B cell (primary cell): ENCODE measurements at regions not wholly inside any gene's neighbourhood (a gene's known extent, or its start where the extent isn't known, plus 50 kb on each side); places are given as distances from the start of the nearest gene placed in this dataset.

Source experiments
- ATAC-seq: fragments of 200-7000 bp; cut with Tn5 transposase; one replicate; pipeline ENCODE4 v1.10.0; 2021; ENCODE audit warnings: low read depth, mild to moderate bottlenecking, moderate number of reproducible peaks, moderate library complexity
- CTCF ChIA-PET: fragments of 350-600 bp; sonication (Branson Sonifier 250); formaldehyde crosslinking; loops from one replicate; lab custom pipeline; 2021; ENCODE audit warnings: antibody characterized with exemption, inconsistent platforms; lab: Charles Lee
- POLR2A ChIA-PET: fragments of 350-600 bp; sonication (Branson Sonifier 250); formaldehyde crosslinking; loops from one replicate; lab custom pipeline; 2021; ENCODE audit warnings: antibody characterized with exemption; lab: Charles Lee
- DNase-seq: peaks from one replicate; pipeline ENCODE4 v3.0.0; 2013
- H2AFZ ChIP-seq: 2 replicates; pipeline ENCODE4 v1.6.1; 2012; ENCODE audit warnings: mild to moderate bottlenecking, low read depth, low read length; ENCODE audit not compliant: insufficient read depth, poor library complexity, severe bottlenecking
- H3K27ac ChIP-seq, 2 donors: 1 replicate in 1 of 2; 2 replicates in 1 of 2; pipeline ENCODE4 v1.5.1; 2012 to 2013; ENCODE audit warnings: low read length in 2 of 2, mild to moderate bottlenecking in 2 of 2, moderate library complexity in 1 of 2
- H3K27me3 ChIP-seq, 4 experiments: fragments of 200-600 bp in 1 of 4; sonication (generic) in 1 of 4; replicated peaks in 1 of 4; 1 replicate in 2 of 4; 2 replicates in 2 of 4; pipeline versions ENCODE4 v1.6.1 to v1.7.0; 2013 to 2016; ENCODE audit warnings: low read length in 3 of 4, mild to moderate bottlenecking in 2 of 4, mixed read lengths in 1 of 4, moderate library complexity in 1 of 4; ENCODE audit not compliant: insufficient read depth in 4 of 4, control insufficient read depth in 3 of 4; ENCODE audit errors: control extremely low read depth in 1 of 4
- H3K36me3 ChIP-seq, 2 experiments: replicated peaks in 1 of 2; 1 replicate in 1 of 2; 2 replicates in 1 of 2; pipeline versions ENCODE4 v1.6.1 to v1.7.1; 2013; ENCODE audit warnings: low read length in 1 of 2; ENCODE audit not compliant: insufficient read depth in 2 of 2, control insufficient read depth in 1 of 2; ENCODE audit errors: control extremely low read depth in 1 of 2, extremely low read depth in 1 of 2
- H3K4me1 ChIP-seq, 2 donors: fragments of 200-600 bp in 1 of 2; sonication (generic) in 1 of 2; 1 replicate in 1 of 2; 2 replicates in 1 of 2; pipeline versions ENCODE4 v1.5.1 to v1.6.1; 2013 to 2017; ENCODE audit warnings: low read length in 2 of 2; ENCODE audit not compliant: control insufficient read depth in 2 of 2, insufficient read depth in 2 of 2
- H3K4me2 ChIP-seq: replicated peaks from 2 replicates; pipeline ENCODE3; 2012; ENCODE audit warnings: mild to moderate bottlenecking, low read depth, low read length; ENCODE audit not compliant: poor library complexity, severe bottlenecking
- H3K4me3 ChIP-seq, 5 experiments: fragments of 200-600 bp in 1 of 5; sonication (generic) in 1 of 5; 1 replicate in 3 of 5; 2 replicates in 2 of 5; pipeline versions ENCODE4 v1.5.1 to v1.7.0; 2011 to 2016; ENCODE audit warnings: low read length in 4 of 5, mild to moderate bottlenecking in 4 of 5, low read depth in 2 of 5, control low read depth in 1 of 5, moderate library complexity in 1 of 5; ENCODE audit not compliant: insufficient read depth in 1 of 5; ENCODE audit errors: control extremely low read depth in 1 of 5, extremely low read depth in 1 of 5
- H3K79me2 ChIP-seq: fragments of 200-600 bp; sonication (generic); one replicate; pipeline ENCODE4 v1.6.0; 2016; ENCODE audit warnings: low read length; ENCODE audit not compliant: control insufficient read depth, insufficient read depth
- H3K9ac ChIP-seq: fragments of 200-600 bp; sonication (generic); 2 replicates; pipeline ENCODE4 v1.6.1; 2017; ENCODE audit warnings: mild to moderate bottlenecking, low read length, moderate library complexity
- H3K9me3 ChIP-seq, 3 donors: one replicate each; pipeline versions ENCODE4 v1.6.1 to v1.7.1; 2013; ENCODE audit warnings: low read length in 2 of 3; ENCODE audit not compliant: control insufficient read depth in 2 of 3, insufficient read depth in 1 of 3; ENCODE audit errors: control extremely low read depth in 1 of 3
- H4K20me1 ChIP-seq: 2 replicates; pipeline ENCODE4 v1.6.0; 2012; ENCODE audit warnings: mild to moderate bottlenecking, low read length; ENCODE audit not compliant: insufficient read depth, control insufficient read depth, poor library complexity, severe bottlenecking
- H3K27ac Mint-ChIP-seq: one replicate; pipeline ENCODE4 v1.8.0; 2021; ENCODE audit warnings: mixed read lengths
- H3K27me3 Mint-ChIP-seq: one replicate; pipeline ENCODE4 v1.8.0; 2021; ENCODE audit warnings: mixed read lengths
- H3K4me1 Mint-ChIP-seq: one replicate; pipeline ENCODE4 v1.8.0; 2021; ENCODE audit warnings: mixed read lengths
- H3K4me3 Mint-ChIP-seq: one replicate; pipeline ENCODE4 v1.8.0; 2021; ENCODE audit warnings: mixed read lengths
- H3K9me3 Mint-ChIP-seq: one replicate; pipeline ENCODE4 v1.8.0; 2022; ENCODE audit warnings: mixed read lengths; ENCODE audit not compliant: insufficient read depth
- EZH2 ChIP-seq: IDR thresholded peaks from 2 replicates; pipeline ENCODE4 v1.6.1; 2012; ENCODE audit warnings: borderline replicate concordance, low read depth, mild to moderate bottlenecking, moderate library complexity, low read length; ENCODE audit not compliant: insufficient read depth, poor library complexity, severe bottlenecking
- WGBS: methylation state at CpG from one replicate; pipeline ENCODE4 v1.1.5; 2013; ENCODE audit warnings: missing lambda C conversion rate; ENCODE audit not compliant: insufficient coverage; 5-methylcytosine and 5-hydroxymethylcytosine counted together
- intact Hi-C: fragments of 100-400 bp; cut with micrococcal nuclease; formaldehyde crosslinking; loops from one replicate; pipeline ENCODE4 v1.10.0; 2022
- TF ChIP-seq, protein P1 (sequence below): fragments of 200-600 bp; IDR thresholded peaks from one replicate; pipeline ENCODE4 v1.8.0; 2022; ENCODE audit warnings: antibody characterized with exemption, mild to moderate bottlenecking

- Histone ChIP-seq H2AFZ (no peak overlapping the region), H3K27ac (no peak overlapping the region), H3K27me3 (no peaks in the 10 kb centered on the region), H3K79me2 (no peaks in the 10 kb centered on the region), H3K9ac (no peak overlapping the region), H3K4me3 (no peak overlapping the region), H3K4me2 (no peak overlapping the region), H4K20me1 (no peaks in the 10 kb centered on the region), H3K9me3 (no peaks in the 10 kb centered on the region), H3K4me1 (no peaks in the 10 kb centered on the region), H3K36me3 (no peaks in the 10 kb centered on the region)
- intact Hi-C loops, result no loop called here
- Mint-ChIP-seq H3K27me3 (no peaks in the 10 kb centered on the region), H3K9me3 (no peaks in the 10 kb centered on the region), H3K4me1 (no peaks in the 10 kb centered on the region), H3K4me3 (no peak overlapping the region), H3K27ac (no peak overlapping the region)
- TF ChIP-seq, protein P1, sequence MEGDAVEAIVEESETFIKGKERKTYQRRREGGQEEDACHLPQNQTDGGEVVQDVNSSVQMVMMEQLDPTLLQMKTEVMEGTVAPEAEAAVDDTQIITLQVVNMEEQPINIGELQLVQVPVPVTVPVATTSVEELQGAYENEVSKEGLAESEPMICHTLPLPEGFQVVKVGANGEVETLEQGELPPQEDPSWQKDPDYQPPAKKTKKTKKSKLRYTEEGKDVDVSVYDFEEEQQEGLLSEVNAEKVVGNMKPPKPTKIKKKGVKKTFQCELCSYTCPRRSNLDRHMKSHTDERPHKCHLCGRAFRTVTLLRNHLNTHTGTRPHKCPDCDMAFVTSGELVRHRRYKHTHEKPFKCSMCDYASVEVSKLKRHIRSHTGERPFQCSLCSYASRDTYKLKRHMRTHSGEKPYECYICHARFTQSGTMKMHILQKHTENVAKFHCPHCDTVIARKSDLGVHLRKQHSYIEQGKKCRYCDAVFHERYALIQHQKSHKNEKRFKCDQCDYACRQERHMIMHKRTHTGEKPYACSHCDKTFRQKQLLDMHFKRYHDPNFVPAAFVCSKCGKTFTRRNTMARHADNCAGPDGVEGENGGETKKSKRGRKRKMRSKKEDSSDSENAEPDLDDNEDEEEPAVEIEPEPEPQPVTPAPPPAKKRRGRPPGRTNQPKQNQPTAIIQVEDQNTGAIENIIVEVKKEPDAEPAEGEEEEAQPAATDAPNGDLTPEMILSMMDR, result no peak
- no peak for TF ChIP-seq EZH2
- DNase-seq (no peak), ATAC-seq (no peak)
- ChIA-PET CTCF (interaction anchor here (0.8 to 2.9 kb wide), 3 partner anchors 17 to 52 kb away, joined by 3 to 9 read pairs (median 3); no protein-coding TSS in a partner anchor), POLR2A (no interaction called here)
- WGBS, result 100% methylated on average over 2 of the region's 5 CpGs
These were observed 100.4 kb upstream of the TOP3B start for GRCh38 chr22:22082960-22083359.

DNA sequence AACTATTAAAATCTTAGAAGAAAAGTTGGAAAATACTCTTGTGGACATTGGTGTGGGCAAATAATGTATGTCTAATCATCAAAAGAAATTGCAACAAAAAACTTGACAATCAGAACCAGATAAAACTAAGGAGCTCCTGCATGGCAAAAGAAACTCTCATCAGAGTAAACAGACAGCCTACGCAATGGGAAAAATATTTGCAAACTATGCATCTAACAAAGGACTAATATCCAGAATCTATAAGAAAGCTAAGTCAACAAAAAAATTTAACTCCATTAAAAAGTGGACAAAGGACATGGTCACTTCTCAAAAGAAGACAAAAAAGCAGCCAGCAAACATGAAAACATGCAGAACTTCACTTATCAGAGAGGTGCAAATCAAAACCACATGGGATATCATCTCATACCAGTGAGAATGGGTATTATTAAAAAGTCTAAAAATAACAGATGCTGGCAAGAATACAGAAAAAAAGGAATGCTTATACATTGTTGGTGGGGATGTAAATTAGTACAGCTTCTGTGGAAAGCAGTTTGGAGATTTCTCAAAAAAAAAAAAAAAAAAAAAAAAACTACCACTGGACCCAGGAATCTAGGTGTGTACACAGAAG, 99.7 kb upstream of the TOP3B start:
- Mint-ChIP-seq H3K4me3 (no peak overlapping the region), H3K4me1 (no peaks in the 10 kb centered on the region), H3K9me3 (no peaks in the 10 kb centered on the region), H3K27ac (no peak overlapping the region), H3K27me3 (no peaks in the 10 kb centered on the region)
- Histone ChIP-seq H2AFZ (no peak overlapping the region), H4K20me1 (no peaks in the 10 kb centered on the region), H3K79me2 (no peaks in the 10 kb centered on the region), H3K9me3 (no peaks in the 10 kb centered on the region), H3K27ac (no peak overlapping the region), H3K4me1 (no peaks in the 10 kb centered on the region), H3K36me3 (no peaks in the 10 kb centered on the region), H3K4me2 (no peak overlapping the region), H3K27me3 (no peaks in the 10 kb centered on the region), H3K4me3 (no peak overlapping the region), H3K9ac (no peak overlapping the region)
- no peak for DNase-seq
- intact Hi-C loops, result no loop called here
- WGBS, result 100% methylated on average over 1 of the region's 1 CpG
- ChIA-PET POLR2A (interaction anchor here (0.6 kb wide), 1 partner anchor 285 kb away, joined by 3 read pairs; no protein-coding TSS in a partner anchor), CTCF (interaction anchor here (2.9 kb wide), 1 partner anchor 21 kb away, joined by 9 read pairs; no protein-coding TSS in a partner anchor)
- TF ChIP-seq, protein P1, result no peak
- TF ChIP-seq EZH2, result no peak
- no peak for ATAC-seq
